Gastroesophageal sphincter (tissue), 3 donors: ENCODE measurements at regions not wholly inside any gene's neighbourhood (a gene's known extent, or its start where the extent isn't known, plus 50 kb on each side); places are given as distances from the start of the nearest gene placed in this dataset.
"Not testable (repeated sequence)": the region's sequence is repeated elsewhere in the genome, so short reads cannot be mapped to it uniquely, and the experiment has no call there.

Source experiments
- EP300 ChIP-seq: sonication (generic); formaldehyde crosslinking; IDR thresholded peaks from one replicate; pipeline ENCODE4 v1.6.1; 2017; ENCODE audit warnings: antibody characterized with exemption, mild to moderate bottlenecking
- POLR2A ChIP-seq, 2 donors: fragments of 450-650 bp; IDR thresholded peaks; one replicate each; pipeline ENCODE4 v1.6.1; 2017; ENCODE audit warnings: antibody characterized with exemption in 2 of 2, mild to moderate bottlenecking in 2 of 2, moderate library complexity in 1 of 2
- POLR2AphosphoS5 ChIP-seq: sonication (generic); formaldehyde crosslinking; IDR thresholded peaks from one replicate; pipeline ENCODE4 v1.6.1; 2017; ENCODE audit warnings: antibody characterized with exemption
- TF ChIP-seq, protein P1 (sequence below), 4 experiments: fragments of 200-600 bp in 2 of 4; fragments of 450-650 bp in 2 of 4; sonication (generic) in 1 of 4; IDR thresholded peaks; one replicate each; pipeline ENCODE4 v1.5.1; 2017 to 2019; ENCODE audit warnings: antibody characterized with exemption in 4 of 4, mild to moderate bottlenecking in 2 of 4, moderate library complexity in 2 of 4

DNA sequence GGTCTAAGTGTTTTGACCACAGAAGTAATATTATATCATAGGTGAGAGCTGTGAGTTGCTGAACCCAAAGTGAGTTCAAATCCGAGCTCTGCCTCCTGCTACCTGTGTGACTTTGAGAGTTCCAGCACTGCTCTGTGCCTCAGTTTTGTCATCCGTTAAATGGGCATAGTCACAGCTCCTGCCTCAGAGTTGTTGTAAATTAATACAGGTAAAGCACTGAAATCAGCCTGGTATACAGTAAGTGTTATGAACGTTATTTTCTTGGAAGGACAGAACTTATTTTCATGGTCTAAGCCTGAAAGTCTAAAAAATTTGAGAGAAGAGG, 65.4 kb upstream of the ZNF195 start:
- TF ChIP-seq, protein P1, sequence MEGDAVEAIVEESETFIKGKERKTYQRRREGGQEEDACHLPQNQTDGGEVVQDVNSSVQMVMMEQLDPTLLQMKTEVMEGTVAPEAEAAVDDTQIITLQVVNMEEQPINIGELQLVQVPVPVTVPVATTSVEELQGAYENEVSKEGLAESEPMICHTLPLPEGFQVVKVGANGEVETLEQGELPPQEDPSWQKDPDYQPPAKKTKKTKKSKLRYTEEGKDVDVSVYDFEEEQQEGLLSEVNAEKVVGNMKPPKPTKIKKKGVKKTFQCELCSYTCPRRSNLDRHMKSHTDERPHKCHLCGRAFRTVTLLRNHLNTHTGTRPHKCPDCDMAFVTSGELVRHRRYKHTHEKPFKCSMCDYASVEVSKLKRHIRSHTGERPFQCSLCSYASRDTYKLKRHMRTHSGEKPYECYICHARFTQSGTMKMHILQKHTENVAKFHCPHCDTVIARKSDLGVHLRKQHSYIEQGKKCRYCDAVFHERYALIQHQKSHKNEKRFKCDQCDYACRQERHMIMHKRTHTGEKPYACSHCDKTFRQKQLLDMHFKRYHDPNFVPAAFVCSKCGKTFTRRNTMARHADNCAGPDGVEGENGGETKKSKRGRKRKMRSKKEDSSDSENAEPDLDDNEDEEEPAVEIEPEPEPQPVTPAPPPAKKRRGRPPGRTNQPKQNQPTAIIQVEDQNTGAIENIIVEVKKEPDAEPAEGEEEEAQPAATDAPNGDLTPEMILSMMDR (IDR thresholded peaks at IDR 0.05) = not testable (repeated sequence)
- not testable (repeated sequence) for TF ChIP-seq POLR2AphosphoS5; EP300; POLR2A (IDR thresholded peaks at IDR 0.05)
